ENCODE measurements at regions not wholly inside any gene's neighbourhood (a gene's known extent, or its start where the extent isn't known, plus 50 kb on each side); places are given as distances from the start of the nearest gene placed in this dataset.

- Histone ChIP-seq H3K9me3 (replicated peaks in 1 of 3) (no peaks in the 10 kb centered on the region), H3K36me3 (replicated peaks in 1 of 2) (no peaks in the 10 kb centered on the region), H3K4me1 (replicated peaks in 1 of 2) (no peaks in the 10 kb centered on the region), H3K4me3 (no peak overlapping the region), H3K27me3 (no peaks in the 10 kb centered on the region), H3K27ac (no peak overlapping the region)
- 76 to 93% (median 80%) methylated on average over 2 of the region's 2 CpGs for WGBS, 4 donors
- intact Hi-C loops (cut with DNase I) = no loop called here
- DNase-seq = no peak
- no peak for TF ChIP-seq POLR2A (IDR thresholded peaks at IDR 0.05)
- TF ChIP-seq CTCF (IDR thresholded peaks at IDR 0.05) = no peak
These were observed 369.3 kb upstream of the LINC00305 start for GRCh38 chr18:64518191-64518590.

- TF ChIP-seq CTCF (IDR thresholded peaks at IDR 0.05) = no peak
- TF ChIP-seq POLR2A (IDR thresholded peaks at IDR 0.05) = no peak
- no peak overlapping the region for H3K4me3 ChIP-seq
- WGBS, 4 donors = 61 to 68% (median 65%) methylated on average over 3 of the region's 3 CpGs
- no peak for DNase-seq
- no peaks in the 10 kb centered on the region for H3K4me1 ChIP-seq (replicated peaks in 1 of 2)
- H3K27ac ChIP-seq = no peak overlapping the region
- H3K36me3 ChIP-seq (replicated peaks in 1 of 2) = no peaks in the 10 kb centered on the region
- no peaks in the 10 kb centered on the region for H3K9me3 ChIP-seq (replicated peaks in 1 of 3)
- intact Hi-C loops (cut with DNase I) = no loop called here
- no peaks in the 10 kb centered on the region for H3K27me3 ChIP-seq
These were observed 364.5 kb upstream of the LINC00305 start for GRCh38 chr18:64513401-64513800.

- TF ChIP-seq CTCF (IDR thresholded peaks at IDR 0.05) (no peak), POLR2A (IDR thresholded peaks at IDR 0.05) (no peak)
- intact Hi-C loops (cut with DNase I) = no loop called here
- Histone ChIP-seq H3K4me3 (no peak overlapping the region), H3K27me3 (no peaks in the 10 kb centered on the region), H3K9me3 (replicated peaks in 1 of 3) (no peaks in the 10 kb centered on the region), H3K4me1 (replicated peaks in 1 of 2) (no peaks in the 10 kb centered on the region), H3K27ac (no peak overlapping the region), H3K36me3 (replicated peaks in 1 of 2) (no peaks in the 10 kb centered on the region)
- DNase-seq = no peak
- WGBS, 4 donors = 68 to 85% (median 82%) methylated on average over 5 of the region's 5 CpGs
These were observed 341.3 kb upstream of the LINC00305 start for GRCh38 chr18:64490207-64490606.

- TF ChIP-seq POLR2A (IDR thresholded peaks at IDR 0.05) = no peak
- intact Hi-C loops (cut with DNase I) = no loop called here
- DNase-seq = no peak
- no peaks in the 10 kb centered on the region for H3K36me3 ChIP-seq (replicated peaks in 1 of 2)
- no peak overlapping the region for H3K27ac ChIP-seq
- H3K4me3 ChIP-seq = no peak overlapping the region
- H3K9me3 ChIP-seq (replicated peaks in 1 of 3) = no peaks in the 10 kb centered on the region
- H3K27me3 ChIP-seq = no peaks in the 10 kb centered on the region
- H3K4me1 ChIP-seq (replicated peaks in 1 of 2) = no peaks in the 10 kb centered on the region
These were observed 339.8 kb upstream of the LINC00305 start for GRCh38 chr18:64488698-64489097.

- no peak overlapping the region for H3K27ac ChIP-seq
- TF ChIP-seq CTCF (IDR thresholded peaks at IDR 0.05) = no peak
- no peak for TF ChIP-seq POLR2A (IDR thresholded peaks at IDR 0.05)
- intact Hi-C loops (cut with DNase I) = no loop called here
- 46 to 60% (median 50%) methylated on average over 7 of the region's 7 CpGs for WGBS, 4 donors
- H3K9me3 ChIP-seq (replicated peaks in 1 of 3) = no peaks in the 10 kb centered on the region
- H3K4me3 ChIP-seq = no peak overlapping the region
- H3K27me3 ChIP-seq = no peaks in the 10 kb centered on the region
- no peak for DNase-seq
- no peaks in the 10 kb centered on the region for H3K36me3 ChIP-seq (replicated peaks in 1 of 2)
- no peaks in the 10 kb centered on the region for H3K4me1 ChIP-seq (replicated peaks in 1 of 2)
These were observed 325.9 kb upstream of the LINC00305 start for GRCh38 chr18:64474773-64475172.

Data from adrenal gland (tissue), 9 donors.